Stimulated activated naive CD8-positive, alpha-beta T cell treated with anti-CD3 and anti-CD28 coated beads, Interleukin-15, Interleukin-2, amounts not matched to agents 100 U/mL and 50 U/mL, for 24 hours (primary cell): ENCODE measurements at regions not wholly inside any gene's neighbourhood (a gene's known extent, or its start where the extent isn't known, plus 50 kb on each side); places are given as distances from the start of the nearest gene placed in this dataset.
"Not testable (repeated sequence)": the region's sequence is repeated elsewhere in the genome, so short reads cannot be mapped to it uniquely, and the experiment has no call there.

Experiments used
- ATAC-seq: fragments of 150-1000 bp; cut with Tn5 transposase; one replicate; pipeline ENCODE4 v1.10.0; 2021
- DNase-seq: peaks from one replicate; pipeline ENCODE4 v3.0.0; 2021

GRCh38 chr4:74505355-74505978 is 60.5 kb downstream of the AREG start:
- not testable (repeated sequence) for ATAC-seq, DNase-seq

- not testable (repeated sequence) for ATAC-seq
These were observed 64.4 kb downstream of the AREG start for GRCh38 chr4:74509363-74509762.

GRCh38 chr4:74516303-74516702 is 71.4 kb downstream of the AREG start:
- DNase-seq (no peak), ATAC-seq (no peak)

More at GRCh38 chr4:74509363-74509762, 64.4 kb downstream of the AREG start:
- DNase-seq, result not testable (repeated sequence)

GRCh38 chr4:74517996-74518395 is 73.1 kb downstream of the AREG start:
- no peak for ATAC-seq
- DNase-seq, result no peak

- DNase-seq, result no peak
- ATAC-seq, result no peak
These were observed 77.5 kb downstream of the AREG start for GRCh38 chr4:74522251-74522991.

GRCh38 chr4:74523096-74523495 is 78.2 kb downstream of the AREG start:
- DNase-seq (no peak), ATAC-seq (no peak)

- ATAC-seq (peak; percentile 46), DNase-seq (no peak)
These were observed 80.0 kb downstream of the AREG start for GRCh38 chr4:74524985-74525384.

GRCh38 chr4:74527049-74527448 is 82.1 kb downstream of the AREG start:
- ATAC-seq (no peak), DNase-seq (no peak)

GRCh38 chr4:74528178-74528577 is 83.2 kb downstream of the AREG start:
- ATAC-seq, result no peak

GRCh38 chr4:74529284-74530041 is 84.5 kb downstream of the AREG start:
- ATAC-seq, result no peak
- no peak for DNase-seq

More at GRCh38 chr4:74528178-74528577, 83.2 kb downstream of the AREG start:
- no peak for DNase-seq

- ATAC-seq (peak; percentile 65), DNase-seq (no peak)
These were observed 87.2 kb downstream of the AREG start for GRCh38 chr4:74531963-74532794.

- no peak for ATAC-seq
These were observed 89.2 kb downstream of the AREG start for GRCh38 chr4:74534121-74534520.

GRCh38 chr4:74534936-74535335 is 90.0 kb downstream of the AREG start:
- DNase-seq (no peak), ATAC-seq (no peak)

More at GRCh38 chr4:74534121-74534520, 89.2 kb downstream of the AREG start:
- DNase-seq, result no peak

GRCh38 chr4:74535512-74535911 is 90.6 kb downstream of the AREG start:
- no peak for DNase-seq
- no peak for ATAC-seq

- DNase-seq (no peak), ATAC-seq (no peak)
These were observed 91.6 kb downstream of the AREG start for GRCh38 chr4:74536557-74536956.

- DNase-seq (no peak), ATAC-seq (no peak)
These were observed 92.5 kb downstream of the AREG start for GRCh38 chr4:74537459-74537858.

GRCh38 chr4:74539044-74539790 is 94.3 kb downstream of the AREG start:
- ATAC-seq (no peak), DNase-seq (no peak)

- DNase-seq (no peak), ATAC-seq (no peak)
These were observed 95.3 kb downstream of the AREG start for GRCh38 chr4:74540193-74540592.

- no peak for ATAC-seq
- DNase-seq, result no peak
These were observed 96.7 kb downstream of the AREG start for GRCh38 chr4:74541667-74542066.

GRCh38 chr4:74543231-74543781 is 98.4 kb downstream of the AREG start:
- DNase-seq (no peak), ATAC-seq (no peak)

GRCh38 chr4:74543983-74544382 is 99.0 kb downstream of the AREG start:
- ATAC-seq (no peak), DNase-seq (no peak)
